ENCODE measurements at regions not wholly inside any gene's neighbourhood (a gene's known extent, or its start where the extent isn't known, plus 50 kb on each side); places are given as distances from the start of the nearest gene placed in this dataset.
"Not testable (repeated sequence)": the region's sequence is repeated elsewhere in the genome, so short reads cannot be mapped to it uniquely, and the experiment has no call there.

DNA sequence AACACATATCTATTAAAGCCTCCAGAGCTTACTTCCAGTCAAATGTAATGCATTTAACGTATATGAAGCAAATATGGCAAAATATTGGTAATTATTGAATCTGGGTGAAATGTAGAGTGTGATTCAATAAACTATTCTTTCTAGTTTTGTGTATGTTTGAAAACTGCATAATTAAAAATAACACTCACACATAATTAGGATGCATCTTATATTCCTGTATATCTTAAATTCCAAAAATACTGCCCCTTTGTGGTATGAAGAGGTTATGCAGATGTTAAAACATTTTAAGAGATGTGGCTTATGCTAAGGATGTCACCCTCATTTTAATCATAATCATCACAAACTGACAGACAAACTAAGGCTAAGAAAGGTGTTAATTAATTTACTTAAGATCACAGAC lies 182.9 kb downstream of the COX18 start:
- H3K27me3 Mint-ChIP-seq (ENCODE audit: low read depth in 2 of 2) = no peaks in the 10 kb centered on the region
- TF ChIP-seq, protein P1, sequence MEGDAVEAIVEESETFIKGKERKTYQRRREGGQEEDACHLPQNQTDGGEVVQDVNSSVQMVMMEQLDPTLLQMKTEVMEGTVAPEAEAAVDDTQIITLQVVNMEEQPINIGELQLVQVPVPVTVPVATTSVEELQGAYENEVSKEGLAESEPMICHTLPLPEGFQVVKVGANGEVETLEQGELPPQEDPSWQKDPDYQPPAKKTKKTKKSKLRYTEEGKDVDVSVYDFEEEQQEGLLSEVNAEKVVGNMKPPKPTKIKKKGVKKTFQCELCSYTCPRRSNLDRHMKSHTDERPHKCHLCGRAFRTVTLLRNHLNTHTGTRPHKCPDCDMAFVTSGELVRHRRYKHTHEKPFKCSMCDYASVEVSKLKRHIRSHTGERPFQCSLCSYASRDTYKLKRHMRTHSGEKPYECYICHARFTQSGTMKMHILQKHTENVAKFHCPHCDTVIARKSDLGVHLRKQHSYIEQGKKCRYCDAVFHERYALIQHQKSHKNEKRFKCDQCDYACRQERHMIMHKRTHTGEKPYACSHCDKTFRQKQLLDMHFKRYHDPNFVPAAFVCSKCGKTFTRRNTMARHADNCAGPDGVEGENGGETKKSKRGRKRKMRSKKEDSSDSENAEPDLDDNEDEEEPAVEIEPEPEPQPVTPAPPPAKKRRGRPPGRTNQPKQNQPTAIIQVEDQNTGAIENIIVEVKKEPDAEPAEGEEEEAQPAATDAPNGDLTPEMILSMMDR (IDR thresholded peaks at IDR 0.05) = no peak
- H3K4me1 ChIP-seq (ENCODE audit: control insufficient read depth, insufficient read depth, low read length) = no peaks in the 10 kb centered on the region
- WGBS (ENCODE audit: insufficient coverage) = no CpG with 5 or more reads among the region's 1 CpG
- H3K36me3 Mint-ChIP-seq = no peaks in the 10 kb centered on the region
- intact Hi-C loops (cut with micrococcal nuclease) = no loop called here
- no peaks in the 10 kb centered on the region for H3K4me1 Mint-ChIP-seq
- H3K27ac Mint-ChIP-seq = no peak overlapping the region
- H3K27me3 ChIP-seq (ENCODE audit: control insufficient read depth, insufficient read depth, low read length) = no peaks in the 10 kb centered on the region
- no peaks in the 10 kb centered on the region for H3K36me3 ChIP-seq (ENCODE audit: control insufficient read depth, insufficient read depth, low read length)
- ATAC-seq (no peak), DNase-seq (no peak)
- H3K9me3 ChIP-seq (ENCODE audit: control insufficient read depth, insufficient read depth, low read length) = no peaks in the 10 kb centered on the region
- no peak overlapping the region for H3K27ac ChIP-seq (ENCODE audit: low read length)
- no peak overlapping the region for H3K4me3 ChIP-seq (ENCODE audit: low read length)
- no peak overlapping the region for H3K4me3 Mint-ChIP-seq
- H3K9me3 Mint-ChIP-seq = peaks cover 3 to 7% of the 10 kb centered on the region in 2 donors

DNA sequence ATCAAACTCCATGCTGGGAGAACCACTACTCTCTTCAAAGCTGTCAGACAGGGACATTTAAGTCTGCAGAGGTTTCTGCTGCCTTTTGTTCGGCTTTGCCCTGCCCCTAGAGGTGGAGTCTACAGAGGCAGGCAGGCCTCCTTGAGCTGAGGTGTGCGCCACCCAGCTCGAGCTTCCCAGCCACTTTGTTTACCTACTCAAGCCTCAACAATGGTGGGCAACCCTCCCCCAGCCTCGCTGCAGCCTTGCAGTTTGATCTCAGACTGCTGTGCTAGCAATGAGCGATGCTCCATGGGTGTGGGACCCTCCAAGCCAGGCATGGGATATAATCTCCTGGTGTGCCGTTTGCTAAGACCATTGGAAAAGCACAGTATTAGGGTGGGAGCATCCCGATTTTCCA lies 185.3 kb downstream of the COX18 start:
- whole genome bisulfite sequencing (ENCODE audit: insufficient coverage) = 84% methylated on average over 7 of the region's 7 CpGs
- H3K27me3 ChIP-seq (ENCODE audit: control insufficient read depth, insufficient read depth, low read length); H3K36me3 ChIP-seq (ENCODE audit: control insufficient read depth, insufficient read depth, low read length); ATAC-seq; H3K27ac ChIP-seq (ENCODE audit: low read length); H3K4me3 Mint-ChIP-seq; H3K9me3 ChIP-seq (ENCODE audit: control insufficient read depth, insufficient read depth, low read length); H3K36me3 Mint-ChIP-seq; DNase-seq; H3K27ac Mint-ChIP-seq; H3K4me1 Mint-ChIP-seq; H3K9me3 Mint-ChIP-seq; intact Hi-C loops (cut with micrococcal nuclease); H3K4me1 ChIP-seq (ENCODE audit: control insufficient read depth, insufficient read depth, low read length); H3K4me3 ChIP-seq (ENCODE audit: low read length); H3K27me3 Mint-ChIP-seq (ENCODE audit: low read depth in 2 of 2): not testable (repeated sequence)

DNA sequence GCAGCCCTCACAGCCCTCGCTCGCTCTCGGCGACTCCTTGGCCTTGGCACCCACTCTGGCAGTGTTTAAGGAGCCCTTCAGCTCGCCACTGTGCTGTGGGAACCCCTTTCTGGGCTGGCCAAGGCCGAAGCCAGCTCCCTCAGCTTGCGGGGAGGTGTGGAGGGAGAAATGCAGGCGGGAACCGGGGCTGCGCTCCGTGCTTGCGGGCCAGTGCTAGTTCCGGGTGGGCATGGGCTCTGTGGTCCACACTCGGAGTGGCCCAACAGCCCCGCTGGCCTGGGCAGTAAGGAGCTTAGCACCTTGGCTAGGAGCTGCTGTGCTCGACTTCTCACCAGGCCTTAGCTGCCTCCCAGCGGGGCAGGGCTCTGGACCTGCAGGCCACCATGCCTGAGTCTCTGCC lies 192.6 kb downstream of the COX18 start:
- Mint-ChIP-seq H3K36me3 (no peaks in the 10 kb centered on the region), H3K27ac (no peak overlapping the region), H3K4me1 (no peaks in the 10 kb centered on the region), H3K27me3 (ENCODE audit: low read depth in 2 of 2) (no peaks in the 10 kb centered on the region), H3K9me3 (peaks cover 0 to 5% of the 10 kb centered on the region in 2 donors), H3K4me3 (no peak overlapping the region)
- H3K27ac ChIP-seq (ENCODE audit: low read length) = no peak overlapping the region
- TF ChIP-seq, protein P1 (IDR thresholded peaks at IDR 0.05) = no peak
- intact Hi-C loops (cut with micrococcal nuclease) = no loop called here
- H3K9me3 ChIP-seq (ENCODE audit: control insufficient read depth, insufficient read depth, low read length) = no peaks in the 10 kb centered on the region
- H3K4me3 ChIP-seq (ENCODE audit: low read length) = no peak overlapping the region
- no peak for ATAC-seq
- no peaks in the 10 kb centered on the region for H3K4me1 ChIP-seq (ENCODE audit: control insufficient read depth, insufficient read depth, low read length)
- DNase-seq = no peak
- 94% methylated on average over 17 of the region's 17 CpGs for WGBS (ENCODE audit: insufficient coverage)
- H3K27me3 ChIP-seq (ENCODE audit: control insufficient read depth, insufficient read depth, low read length) = no peaks in the 10 kb centered on the region
- H3K36me3 ChIP-seq (ENCODE audit: control insufficient read depth, insufficient read depth, low read length) = no peaks in the 10 kb centered on the region

DNA sequence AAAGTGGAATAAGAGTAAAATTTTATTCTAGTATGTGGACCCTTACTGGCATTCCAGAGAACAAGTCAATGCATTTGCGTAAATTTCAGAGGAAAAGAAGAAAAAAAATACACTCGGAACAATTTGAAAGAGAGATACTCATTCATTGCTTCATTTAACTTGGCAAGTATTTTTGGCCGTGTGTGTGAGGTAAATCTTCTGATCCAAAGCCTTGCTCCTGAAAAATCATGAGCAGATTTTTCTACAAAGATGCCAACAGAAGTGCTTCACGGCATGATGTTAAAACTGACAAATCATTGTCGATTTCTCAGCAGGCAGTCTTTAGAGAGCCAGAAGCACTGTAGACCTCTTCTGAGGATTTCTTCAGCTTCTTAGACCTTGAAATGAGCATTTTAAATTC lies 194.0 kb downstream of the COX18 start:
- no peak overlapping the region for H3K27ac ChIP-seq (ENCODE audit: low read length)
- peaks cover 4 to 6% of the 10 kb centered on the region in 2 donors for H3K9me3 Mint-ChIP-seq
- ATAC-seq (no peak), DNase-seq (no peak)
- WGBS (ENCODE audit: insufficient coverage) = 88% methylated on average over 5 of the region's 5 CpGs
- TF ChIP-seq, protein P1 (IDR thresholded peaks at IDR 0.05) = no peak
- H3K9me3 ChIP-seq (ENCODE audit: control insufficient read depth, insufficient read depth, low read length) = no peaks in the 10 kb centered on the region
- H3K4me3 ChIP-seq (ENCODE audit: low read length) = no peak overlapping the region
- no peaks in the 10 kb centered on the region for H3K36me3 ChIP-seq (ENCODE audit: control insufficient read depth, insufficient read depth, low read length)
- H3K27ac Mint-ChIP-seq = no peak overlapping the region
- H3K4me3 Mint-ChIP-seq = no peak overlapping the region
- intact Hi-C loops (cut with micrococcal nuclease) = no loop called here
- H3K4me1 ChIP-seq (ENCODE audit: control insufficient read depth, insufficient read depth, low read length) = no peaks in the 10 kb centered on the region
- H3K27me3 ChIP-seq (ENCODE audit: control insufficient read depth, insufficient read depth, low read length) = no peaks in the 10 kb centered on the region
- H3K36me3 Mint-ChIP-seq = no peaks in the 10 kb centered on the region
- H3K4me1 Mint-ChIP-seq = no peaks in the 10 kb centered on the region
- no peaks in the 10 kb centered on the region for H3K27me3 Mint-ChIP-seq (ENCODE audit: low read depth in 2 of 2)

Measured in natural killer cell (primary cell).